NCI-H774 (cell line): ENCODE measurements at regions not wholly inside any gene's neighbourhood (a gene's known extent, or its start where the extent isn't known, plus 50 kb on each side); places are given as distances from the start of the nearest gene placed in this dataset.

Experiments
- DNase-seq: peaks from one replicate; lab custom pipeline; 2025; lab: John Stamatoyannopoulos, UW

DNA sequence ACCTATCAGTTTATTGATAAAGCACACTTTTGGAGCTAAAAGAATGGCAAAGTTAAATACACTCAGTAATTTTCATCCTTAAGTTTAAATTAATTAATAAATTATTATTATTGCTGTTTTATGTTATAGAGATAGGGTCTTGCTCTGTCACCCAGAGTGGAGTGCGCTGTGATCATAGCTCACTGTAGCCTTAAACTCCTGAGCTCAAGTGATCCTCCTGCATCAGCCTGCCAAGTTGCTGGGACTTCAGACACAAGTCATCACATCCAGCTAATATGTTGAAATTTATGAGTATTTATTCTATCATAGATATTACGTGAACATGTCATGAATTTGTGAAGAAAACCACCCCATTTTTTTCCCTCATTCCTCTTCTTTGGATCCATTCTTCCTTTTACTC, 64.2 kb downstream of the GJA1 start:
- no peak for DNase-seq

DNA sequence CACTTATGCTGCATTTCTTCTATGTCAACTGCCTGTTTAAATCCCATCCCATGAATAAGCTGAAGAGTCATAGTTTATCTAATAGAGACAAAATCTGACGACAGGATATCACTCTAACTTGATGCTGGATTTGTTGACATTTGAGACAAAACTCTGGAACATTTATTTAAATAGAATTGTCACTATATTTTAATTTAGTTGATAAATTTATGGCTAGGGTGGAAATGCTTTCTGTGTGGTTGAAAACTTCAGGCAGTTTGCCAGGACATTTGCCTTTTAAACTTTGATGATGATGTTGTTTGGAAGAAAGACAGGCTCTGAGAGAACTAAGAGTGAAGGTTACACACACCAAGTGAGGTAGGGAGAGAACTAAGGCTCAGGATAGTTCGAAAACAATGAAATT, 68.1 kb downstream of the GJA1 start:
- no peak for DNase-seq

DNA sequence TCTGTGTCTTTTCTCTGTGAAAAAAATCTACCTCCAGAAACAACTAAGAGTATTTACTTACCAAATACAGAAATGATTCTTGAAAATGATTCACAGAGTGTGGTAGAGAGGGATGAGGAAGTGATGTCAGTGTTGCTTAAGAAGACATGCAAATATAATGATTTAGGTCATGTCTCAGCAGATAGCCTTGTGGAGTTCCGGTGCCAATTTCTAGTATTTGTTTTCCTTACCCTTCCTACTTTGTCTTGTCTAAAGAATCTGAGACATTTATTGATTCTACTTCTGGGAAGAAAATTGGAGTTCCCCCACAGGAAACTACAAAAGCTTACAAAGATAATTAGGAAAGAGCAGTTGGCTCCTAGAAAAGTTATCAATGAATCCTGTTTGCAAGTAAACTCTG, 68.8 kb downstream of the GJA1 start:
- no peak for DNase-seq

DNA sequence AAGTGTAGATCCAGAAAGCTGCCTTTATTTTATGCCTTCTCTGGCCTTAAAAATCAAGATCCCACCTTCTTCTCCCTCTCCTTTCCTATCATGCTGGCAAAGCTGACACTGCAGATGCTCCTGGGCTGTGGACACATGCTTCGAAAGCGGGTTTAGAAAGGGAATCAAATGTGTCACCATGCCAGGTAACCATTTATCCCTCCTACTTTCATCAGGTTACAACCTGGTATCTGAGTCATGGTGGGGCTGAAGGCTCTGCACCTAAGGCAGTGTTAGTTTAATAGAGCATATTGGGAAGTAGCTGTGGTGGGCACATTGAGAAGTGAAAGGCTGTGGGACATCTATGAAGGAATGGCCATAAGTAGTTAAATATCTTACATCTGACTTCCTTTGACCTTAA, 69.8 kb downstream of the GJA1 start:
- DNase-seq = no peak

DNA sequence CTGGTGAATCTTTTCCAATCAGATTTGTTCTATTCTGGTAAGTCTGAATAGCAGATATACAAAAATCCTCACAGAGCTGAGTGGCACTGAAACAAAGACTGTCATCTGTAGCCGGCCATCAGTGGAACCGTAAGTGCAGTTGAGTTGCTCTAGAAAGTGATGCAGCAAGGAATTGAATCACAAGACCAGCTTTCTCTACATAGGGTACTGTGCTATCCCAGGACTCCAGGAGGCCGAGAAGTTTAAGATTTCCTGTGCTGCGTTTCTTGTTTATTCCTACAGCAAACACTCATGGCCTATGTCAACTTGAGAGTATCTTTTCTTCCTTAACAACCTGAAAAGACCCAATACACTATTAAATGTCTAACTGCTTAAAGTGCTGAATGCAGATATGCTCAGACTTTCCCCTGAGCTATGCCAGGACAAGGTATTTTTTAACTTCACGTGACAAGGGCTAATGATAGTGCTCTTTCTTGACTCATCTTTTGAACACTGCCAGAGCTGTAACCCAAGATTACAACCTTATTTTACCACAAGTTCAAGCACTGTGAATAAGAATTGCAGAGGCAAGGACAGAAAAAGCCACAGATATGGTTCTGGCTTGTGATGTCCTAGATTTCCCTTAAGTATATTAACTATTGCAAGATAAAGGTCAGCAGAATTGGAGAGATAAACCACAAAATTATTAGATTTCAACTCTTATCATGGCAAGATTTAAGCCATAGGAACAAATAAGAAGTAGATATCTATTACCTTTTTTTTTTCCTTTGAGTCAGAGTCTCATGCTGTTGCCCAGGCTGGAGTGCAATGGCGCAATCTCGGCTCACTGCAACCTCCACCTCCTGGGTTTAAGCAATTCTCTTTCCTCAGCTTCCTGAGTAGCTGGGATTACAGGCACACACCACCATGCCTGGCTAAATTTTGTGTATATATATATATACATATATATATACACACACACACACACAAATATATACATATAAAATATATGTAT, 71.6 kb downstream of the GJA1 start:
- DNase-seq = no peak

DNA sequence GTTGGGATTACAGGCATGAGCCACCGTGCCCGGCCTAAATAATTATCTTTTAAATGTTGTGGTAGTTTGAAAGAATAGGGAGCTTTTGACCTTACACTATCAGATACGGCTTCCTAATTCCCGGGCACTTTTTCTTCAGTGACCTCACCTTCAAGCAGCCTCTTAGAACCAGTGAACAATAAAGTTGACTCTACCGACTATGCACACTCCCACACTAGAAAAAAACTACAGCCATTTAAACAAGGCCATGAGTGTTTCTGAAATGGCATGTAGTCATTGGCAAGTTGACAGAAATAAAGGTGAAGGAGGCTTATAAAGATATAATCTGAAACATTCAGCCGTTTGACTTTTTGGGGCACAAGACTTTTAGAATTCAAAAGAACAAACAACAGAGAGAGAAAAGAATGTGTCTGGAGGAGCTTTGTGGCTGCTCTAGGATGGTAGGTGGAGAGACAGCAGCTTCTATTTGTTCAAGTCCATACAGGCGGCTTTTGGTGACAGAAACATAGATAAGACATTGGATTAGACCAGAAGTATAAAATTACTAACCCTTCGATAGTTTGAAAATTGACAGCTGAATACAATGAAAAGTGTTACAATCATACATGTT, 75.2 kb downstream of the GJA1 start:
- no peak for DNase-seq

DNA sequence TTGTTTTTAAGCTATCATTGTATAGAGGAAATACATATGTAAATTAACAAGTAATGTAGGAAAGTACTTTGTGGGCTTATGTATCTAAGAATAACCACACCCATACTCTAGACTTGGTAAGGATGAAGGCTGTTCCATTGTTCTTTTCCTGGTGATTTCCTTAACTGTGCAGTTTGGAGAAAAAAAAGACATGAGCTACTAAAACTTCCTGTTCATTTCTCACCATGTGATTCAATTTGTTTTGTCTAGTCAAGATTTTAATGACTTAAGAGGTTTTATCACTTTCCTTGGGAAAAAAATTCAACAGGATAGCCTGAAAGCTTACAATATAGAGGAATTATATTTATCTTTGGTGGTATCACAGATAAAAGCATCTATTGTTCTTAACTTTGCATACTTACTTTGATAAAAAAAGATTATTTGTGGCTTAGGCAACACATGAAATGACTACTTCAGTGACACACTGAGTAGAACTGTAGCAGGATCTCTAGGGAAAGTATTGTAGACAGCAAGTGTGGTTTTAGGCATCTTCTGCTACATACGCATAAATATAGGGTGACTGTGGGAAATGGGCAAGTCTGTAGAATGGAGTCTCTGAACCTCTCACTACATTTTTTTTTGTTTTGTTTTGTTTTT, 80.3 kb downstream of the GJA1 start:
- no peak for DNase-seq

DNA sequence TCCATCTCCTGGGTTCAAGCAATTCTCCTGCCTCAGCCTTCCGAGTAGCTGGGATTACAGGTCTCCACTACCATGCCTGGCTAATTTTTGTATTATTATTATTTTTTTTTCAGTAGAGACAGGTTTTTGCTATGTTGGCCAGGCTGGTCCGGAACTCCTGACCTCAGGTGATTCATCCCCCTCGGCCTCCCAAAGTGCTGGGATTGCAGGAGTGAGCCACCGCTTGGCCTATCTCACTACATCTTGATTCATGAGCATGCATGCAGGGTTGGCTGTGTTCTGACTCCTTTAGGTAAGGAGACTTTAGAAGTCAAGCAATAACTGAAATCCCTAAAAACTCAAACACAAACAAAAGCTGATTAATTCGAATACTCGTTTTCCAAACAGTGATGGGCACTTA, 80.9 kb downstream of the GJA1 start:
- DNase-seq = no peak

DNA sequence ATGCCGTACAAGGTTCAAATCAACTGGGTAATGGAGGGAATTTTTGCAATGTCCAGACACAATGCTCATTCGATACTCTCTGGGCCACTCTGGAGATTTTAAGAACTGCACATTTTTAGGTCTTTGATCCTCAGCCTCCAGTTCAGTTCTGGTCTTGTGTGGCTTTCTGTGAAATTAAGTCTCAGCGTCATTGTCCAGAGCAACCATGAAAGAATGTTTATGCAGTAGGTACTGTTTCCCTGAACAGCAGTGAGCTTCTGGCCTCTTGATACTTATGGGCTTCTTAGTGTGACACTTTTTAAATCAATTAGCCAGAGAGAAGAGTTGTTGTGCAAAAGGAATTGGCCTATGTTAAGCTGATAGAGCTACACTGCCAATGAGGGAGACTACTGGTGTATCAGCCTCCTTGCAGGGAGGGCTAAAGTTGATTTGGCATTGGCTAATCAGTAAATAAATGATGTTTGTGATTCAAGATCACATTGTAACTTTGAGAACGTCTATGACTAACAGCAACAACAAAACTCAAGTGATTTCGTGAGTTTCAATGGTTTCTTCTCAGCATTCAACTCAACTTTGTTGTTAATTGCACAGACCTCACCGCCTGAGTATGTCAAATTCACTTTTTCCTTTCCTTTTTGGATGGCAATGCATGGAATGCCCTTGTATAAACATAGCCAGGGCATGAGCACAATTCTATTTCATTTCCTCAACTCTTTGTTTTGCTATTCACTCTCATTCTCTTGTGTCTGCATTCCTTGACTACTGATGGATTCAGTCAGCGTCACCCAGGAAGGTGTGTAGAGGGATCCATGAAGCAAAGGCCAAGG, 85.1 kb downstream of the GJA1 start:
- no peak for DNase-seq

DNA sequence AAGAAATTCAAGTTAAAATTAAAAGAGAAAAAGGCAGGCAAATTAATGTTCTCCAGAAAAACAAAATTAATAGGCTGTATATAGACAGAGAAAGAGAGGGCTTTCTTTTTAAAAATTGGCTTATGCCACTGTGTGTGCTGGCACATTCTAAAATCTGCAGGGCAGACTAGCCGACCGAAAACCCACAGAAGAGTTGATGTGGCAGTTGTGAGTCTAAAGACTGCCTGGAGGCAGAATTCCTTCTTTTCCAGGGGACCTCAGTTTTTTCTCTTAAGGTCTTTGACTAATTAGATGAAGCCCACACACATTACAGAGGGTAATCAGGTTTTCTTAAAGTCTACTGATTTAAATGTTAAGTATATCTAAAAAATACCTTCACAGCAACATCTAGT, 85.7 kb downstream of the GJA1 start:
- DNase-seq = no peak

DNA sequence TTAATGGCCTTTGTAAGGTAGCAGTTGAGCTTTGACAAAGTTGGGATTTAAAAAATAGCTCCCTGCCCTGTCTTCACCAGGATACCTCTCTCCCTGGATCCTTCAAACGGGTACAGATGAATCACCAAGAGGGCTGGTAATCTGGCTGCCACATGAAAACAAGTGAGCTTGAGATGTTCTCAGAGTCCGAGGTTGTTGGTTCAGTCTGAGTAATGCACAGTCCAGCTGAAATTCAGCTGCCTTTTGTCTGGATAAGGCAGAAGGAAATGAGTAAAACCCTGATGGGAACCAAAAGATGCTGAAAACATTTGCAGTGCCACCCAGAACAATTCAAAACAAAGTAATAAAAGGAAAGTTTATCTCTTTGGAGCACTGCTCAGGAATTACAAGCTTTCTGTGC, 86.8 kb downstream of the GJA1 start:
- no peak for DNase-seq

DNA sequence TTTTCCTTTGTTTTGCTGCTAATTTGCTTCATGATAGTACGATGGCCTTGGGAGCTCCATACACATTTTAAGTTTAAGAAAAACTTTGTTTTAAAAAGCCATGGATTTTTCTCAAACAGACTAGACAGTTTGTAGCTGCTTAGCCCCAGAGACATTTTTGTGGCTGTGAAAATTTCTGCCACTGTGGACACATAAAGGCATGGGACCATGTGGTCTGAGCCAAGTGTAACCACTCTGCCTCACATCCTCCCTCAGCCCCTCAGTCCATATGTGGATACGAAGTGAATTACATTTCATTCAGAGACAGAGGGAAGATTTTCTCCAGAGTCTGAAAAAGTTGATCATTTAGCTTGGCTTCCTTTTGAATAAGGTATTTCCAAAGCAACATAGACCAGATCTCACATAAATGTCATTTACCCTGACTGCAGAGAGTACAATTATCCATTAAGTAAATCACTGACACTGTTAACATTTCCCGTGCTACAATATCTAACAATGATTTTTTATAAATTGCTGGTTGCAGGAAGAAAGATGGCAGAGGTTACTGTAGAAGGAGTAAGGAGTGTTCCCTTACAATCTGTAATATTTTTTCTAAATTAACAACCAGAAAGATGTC, 87.4 kb downstream of the GJA1 start:
- no peak for DNase-seq

DNA sequence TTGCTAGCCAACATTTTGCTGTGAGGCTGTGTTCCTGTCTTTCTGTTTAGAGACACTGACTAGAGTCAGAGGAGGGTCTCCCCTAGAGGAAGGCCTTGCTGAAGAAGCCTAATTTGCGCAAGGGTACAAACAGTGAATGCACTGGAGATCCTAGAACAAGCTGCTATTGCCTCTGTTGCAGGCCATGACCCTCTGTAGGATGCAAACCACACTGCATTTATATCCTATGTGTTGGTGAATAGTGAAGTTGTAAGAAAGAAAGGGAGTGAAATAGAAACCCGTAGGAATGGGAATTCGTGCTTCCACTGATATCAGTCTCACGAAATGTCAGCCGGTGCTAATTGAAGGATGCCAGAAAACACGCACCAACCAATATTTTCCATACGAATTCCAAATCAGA, 88.2 kb downstream of the GJA1 start:
- DNase-seq = no peak

DNA sequence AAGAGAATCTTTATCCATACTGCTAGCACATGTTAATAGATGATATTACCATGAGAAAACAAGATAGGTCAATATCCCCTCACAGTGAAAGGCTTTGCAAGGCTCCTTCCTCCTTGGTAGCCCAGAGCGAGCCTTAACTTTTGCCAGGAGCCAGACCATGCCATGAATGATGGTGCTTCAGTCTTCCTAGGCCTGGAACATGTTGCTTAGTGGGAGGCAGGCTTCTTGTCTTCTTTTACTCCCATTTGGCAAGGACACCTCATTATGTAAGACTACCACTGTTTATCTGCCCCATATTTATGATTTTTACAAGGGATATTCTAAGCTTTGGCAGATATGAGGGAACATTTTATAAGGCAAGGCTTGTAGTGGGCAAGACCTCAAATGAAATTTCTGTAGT, 90.8 kb downstream of the GJA1 start:
- DNase-seq = no peak

DNA sequence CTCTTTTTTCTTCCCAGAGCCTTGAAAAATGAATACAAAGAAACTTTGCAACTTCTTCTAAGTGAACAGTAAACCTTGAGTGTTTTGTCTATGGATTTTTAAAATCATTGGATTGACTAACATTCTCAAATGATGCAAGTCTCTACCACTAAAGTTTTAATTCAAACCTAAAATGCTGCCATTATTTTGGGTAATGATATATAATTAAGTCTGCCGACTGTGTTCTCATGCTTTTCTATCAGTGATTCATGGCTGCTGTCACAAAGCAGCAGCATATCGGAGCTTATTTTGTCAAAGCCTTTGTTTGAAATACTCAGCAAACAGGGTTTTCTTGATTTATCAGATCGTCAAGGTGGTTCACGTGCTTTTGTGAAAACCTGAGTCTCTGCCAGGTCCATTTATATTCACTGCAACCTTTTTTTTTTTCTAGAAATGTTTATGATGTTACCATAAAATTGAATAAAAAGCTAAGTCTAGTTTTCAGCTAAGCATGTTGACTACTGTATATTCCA, 96.3 kb downstream of the GJA1 start:
- DNase-seq = peak; percentile 87

DNA sequence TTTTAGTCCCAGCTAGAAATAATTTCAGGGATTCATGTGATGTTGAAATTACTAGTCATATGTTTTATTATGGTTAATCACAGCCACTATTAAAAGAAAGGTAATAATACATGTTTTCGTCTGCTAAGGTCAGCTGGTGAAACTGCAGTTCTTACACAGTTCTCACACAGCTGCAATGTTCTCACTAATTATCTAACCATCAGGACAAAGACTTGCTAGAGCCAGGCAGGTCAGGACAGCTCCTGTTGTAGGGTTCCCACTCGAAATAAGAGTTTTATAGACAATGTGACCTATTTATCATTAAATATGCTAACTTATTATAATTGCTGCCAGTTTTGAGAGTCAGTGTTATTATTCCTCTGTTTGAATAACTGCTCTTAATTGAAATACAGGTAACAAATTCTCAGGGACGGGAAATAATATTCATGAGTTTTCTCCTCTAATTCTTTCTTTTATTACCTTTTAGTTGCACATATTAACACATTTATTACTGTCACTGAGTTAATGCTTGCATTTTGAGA, 97.9 kb downstream of the GJA1 start:
- DNase-seq = peak; percentile 74

DNA sequence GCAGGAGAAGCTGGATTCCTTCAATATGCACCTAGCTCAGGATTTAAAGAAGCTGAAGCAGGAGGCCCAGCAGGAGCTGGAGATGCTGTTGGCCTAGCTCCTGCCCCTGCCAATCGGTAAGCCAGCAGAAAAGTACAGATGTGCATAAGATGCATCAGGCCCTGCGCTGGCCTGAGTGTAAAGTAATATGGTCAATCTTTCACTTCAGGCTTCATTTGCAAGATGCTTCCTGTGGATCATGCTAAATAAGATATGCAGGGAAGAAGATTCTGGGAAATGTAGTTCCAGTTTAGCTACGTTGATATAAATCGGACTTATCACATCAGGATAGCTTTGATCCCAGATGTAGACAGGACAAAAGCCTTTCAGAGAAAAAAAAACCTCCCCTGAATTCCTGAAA, 100.3 kb downstream of the GJA1 start:
- no peak for DNase-seq

DNA sequence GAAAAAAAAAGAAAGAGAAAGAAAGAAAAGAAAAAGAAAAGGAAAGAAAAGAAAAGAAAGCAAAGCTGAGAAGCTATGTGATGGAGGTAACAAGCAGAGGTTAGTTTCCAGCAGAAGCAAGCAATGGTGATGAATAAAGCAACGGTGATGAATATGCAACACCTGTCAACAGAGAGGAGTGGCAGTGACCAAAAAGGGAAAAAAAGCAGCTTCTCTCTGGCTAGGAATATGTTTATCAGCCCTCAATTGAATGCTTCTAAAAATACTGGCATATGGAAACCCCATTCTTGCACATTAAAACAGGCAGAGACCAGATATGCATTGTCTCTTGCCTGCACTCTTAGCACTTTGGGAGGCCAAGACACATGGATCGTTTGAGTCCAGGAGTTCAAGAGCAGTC, 100.9 kb downstream of the GJA1 start:
- DNase-seq = no peak

DNA sequence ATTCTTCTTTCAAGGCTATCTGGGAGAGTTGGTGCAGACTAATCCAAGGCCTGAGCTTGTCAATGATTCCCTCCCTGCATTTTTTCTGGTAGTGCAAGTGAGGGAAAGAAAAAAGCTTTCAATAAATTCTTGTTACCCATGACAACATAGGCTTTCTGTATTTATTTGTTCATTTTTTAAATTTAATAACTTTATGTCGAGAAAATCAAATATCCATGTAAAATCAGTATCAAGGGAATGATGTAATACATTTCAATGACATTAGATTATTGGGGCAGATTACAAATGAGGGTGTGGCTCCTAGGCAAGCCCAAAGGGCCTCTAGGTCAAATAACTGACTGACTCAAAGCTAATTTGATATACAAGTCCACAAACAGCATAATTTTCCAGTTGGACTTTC, 104.0 kb downstream of the GJA1 start:
- DNase-seq = no peak

DNA sequence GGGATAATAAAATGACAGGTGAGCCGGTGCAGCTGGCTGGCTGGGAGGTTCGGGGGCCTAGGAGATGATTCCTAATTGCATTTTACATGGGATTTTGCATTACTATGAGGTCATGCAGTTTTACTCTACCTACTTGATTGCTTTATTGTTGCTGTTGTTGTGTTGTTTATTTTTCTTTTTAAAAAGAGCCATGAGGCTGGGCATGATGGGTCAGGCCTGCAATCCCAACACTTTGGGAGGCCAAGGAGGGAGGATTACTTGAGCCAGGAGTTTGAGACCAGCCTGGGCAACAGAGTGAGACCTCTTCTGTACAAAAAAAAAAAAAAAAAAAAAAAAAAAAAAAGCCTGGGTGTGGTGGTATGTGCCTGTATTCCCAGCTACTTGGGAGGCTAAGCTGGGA, 104.8 kb downstream of the GJA1 start:
- no peak for DNase-seq

DNA sequence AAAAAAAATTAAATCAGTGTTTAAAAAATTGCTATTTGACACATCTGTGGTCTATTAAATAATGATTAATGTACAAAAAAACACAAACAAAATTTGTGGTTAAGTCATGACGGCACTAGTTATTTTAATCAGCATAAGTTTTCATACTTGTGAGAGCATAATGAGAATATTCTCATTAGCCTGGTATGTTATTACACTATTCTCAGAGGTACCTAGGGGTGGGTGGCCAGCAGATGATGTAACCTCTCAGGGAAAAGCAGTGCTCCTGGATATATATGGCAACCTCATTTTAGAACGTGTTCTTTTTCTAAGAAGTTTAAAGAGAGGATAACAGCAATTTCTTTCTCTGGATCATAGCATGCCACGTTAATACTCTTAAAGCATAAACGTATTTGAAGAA, 109.2 kb downstream of the GJA1 start:
- DNase-seq = no peak
